ENCODE measurements at regions not wholly inside any gene's neighbourhood (a gene's known extent, or its start where the extent isn't known, plus 50 kb on each side); places are given as distances from the start of the nearest gene placed in this dataset.
A peak's percentile ranks its signal among the peaks of the same experiment; 100 is the strongest.
"Not testable (repeated sequence)": the region's sequence is repeated elsewhere in the genome, so short reads cannot be mapped to it uniquely, and the experiment has no call there.

- intact Hi-C loops (cut with DNase I, micrococcal nuclease) = no loop called here
- DNase-seq (no peak), ATAC-seq (no peak)
These were observed 140.7 kb downstream of the DYRK2 start for GRCh38 chr12:67789266-67789665.

- no peak for ATAC-seq
- DNase-seq = no peak
- intact Hi-C loops (cut with DNase I, micrococcal nuclease) = no loop called here
These were observed 142.1 kb downstream of the DYRK2 start for GRCh38 chr12:67790660-67791059.

- DNase-seq; intact Hi-C loops (cut with DNase I, micrococcal nuclease); ATAC-seq: not testable (repeated sequence)
These were observed 142.8 kb downstream of the DYRK2 start for GRCh38 chr12:67791362-67791761.

- ATAC-seq (no peak), DNase-seq (no peak)
These were observed 143.6 kb downstream of the DYRK2 start for GRCh38 chr12:67792185-67792584.

GRCh38 chr12:67794161-67794560 is 145.6 kb downstream of the DYRK2 start:
- intact Hi-C loops (cut with DNase I, micrococcal nuclease) = no loop called here
- ATAC-seq = no peak
- DNase-seq = no peak

More at GRCh38 chr12:67792185-67792584, 143.6 kb downstream of the DYRK2 start:
- intact Hi-C loops (cut with DNase I, micrococcal nuclease) = no loop called here

GRCh38 chr12:67795236-67795635 is 146.7 kb downstream of the DYRK2 start:
- intact Hi-C loops (cut with DNase I, micrococcal nuclease) = no loop called here
- DNase-seq (no peak), ATAC-seq (peak; percentile 100)

GRCh38 chr12:67797185-67797741 is 148.7 kb downstream of the DYRK2 start:
- intact Hi-C loops (cut with DNase I, micrococcal nuclease) = no loop called here
- ATAC-seq (no peak), DNase-seq (no peak)

GRCh38 chr12:67797753-67798152 is 149.2 kb downstream of the DYRK2 start:
- no peak for DNase-seq
- no peak for ATAC-seq
- intact Hi-C loops (cut with DNase I, micrococcal nuclease) = no loop called here

GRCh38 chr12:67798768-67799167 is 150.2 kb downstream of the DYRK2 start:
- intact Hi-C loops (cut with DNase I, micrococcal nuclease) = no loop called here
- DNase-seq (no peak), ATAC-seq (no peak)

- DNase-seq = no peak
- ATAC-seq = no peak
- intact Hi-C loops (cut with DNase I, micrococcal nuclease) = no loop called here
These were observed 154.2 kb downstream of the DYRK2 start for GRCh38 chr12:67802731-67803130.

GRCh38 chr12:67803278-67803993 is 154.9 kb downstream of the DYRK2 start:
- intact Hi-C loops (cut with DNase I, micrococcal nuclease) = no loop called here
- no peak for DNase-seq
- ATAC-seq = no peak

GRCh38 chr12:67804168-67804567 is 155.6 kb downstream of the DYRK2 start:
- ATAC-seq (no peak), DNase-seq (no peak)
- intact Hi-C loops (cut with DNase I, micrococcal nuclease) = no loop called here

- DNase-seq = no peak
- no peak for ATAC-seq
- intact Hi-C loops (cut with DNase I, micrococcal nuclease) = no loop called here
These were observed 159.3 kb downstream of the DYRK2 start for GRCh38 chr12:67807814-67808213.

- ATAC-seq = no peak
- intact Hi-C loops (cut with DNase I, micrococcal nuclease) = no loop called here
- DNase-seq = no peak
These were observed 161.6 kb downstream of the DYRK2 start for GRCh38 chr12:67810166-67810565.

- intact Hi-C loops (cut with DNase I, micrococcal nuclease) = no loop called here
- ATAC-seq (peak; percentile 84), DNase-seq (no peak)
These were observed 163.2 kb downstream of the DYRK2 start for GRCh38 chr12:67811437-67812361.

GRCh38 chr12:67813456-67813904 is 164.9 kb downstream of the DYRK2 start:
- DNase-seq = no peak
- ATAC-seq = no peak
- intact Hi-C loops (cut with DNase I, micrococcal nuclease) = no loop called here

GRCh38 chr12:67816269-67816668 is 167.7 kb downstream of the DYRK2 start:
- ATAC-seq (no peak), DNase-seq (no peak)
- intact Hi-C loops (cut with DNase I, micrococcal nuclease) = no loop called here

- no peak for DNase-seq
- intact Hi-C loops (cut with DNase I, micrococcal nuclease) = no loop called here
- ATAC-seq = no peak
These were observed 169.9 kb downstream of the DYRK2 start for GRCh38 chr12:67818459-67818903.

GRCh38 chr12:67819902-67820301 is 169.3 kb upstream of the IFNG-AS1 start:
- DNase-seq = no peak
- intact Hi-C loops (cut with DNase I, micrococcal nuclease) = loop anchor here in 1 of 2 donors (10.0 kb wide), 1 partner anchor 165 kb away; no protein-coding TSS in a partner anchor
- ATAC-seq = no peak

Measured in left colon (tissue), 2 donors.